ENCODE measurements at regions not wholly inside any gene's neighbourhood (a gene's known extent, or its start where the extent isn't known, plus 50 kb on each side); places are given as distances from the start of the nearest gene placed in this dataset.
A peak's percentile ranks its signal among the peaks of the same experiment; 100 is the strongest.
"Not testable (repeated sequence)": the region's sequence is repeated elsewhere in the genome, so short reads cannot be mapped to it uniquely, and the experiment has no call there.

GRCh38 chr6:14406614-14407331 is 289.2 kb downstream of the CD83 start:
- no peak for DNase-seq

- no peak for DNase-seq
These were observed 290.9 kb downstream of the CD83 start for GRCh38 chr6:14408446-14408845.

GRCh38 chr6:14412026-14412425 is 294.5 kb downstream of the CD83 start:
- no peak for DNase-seq

DNA sequence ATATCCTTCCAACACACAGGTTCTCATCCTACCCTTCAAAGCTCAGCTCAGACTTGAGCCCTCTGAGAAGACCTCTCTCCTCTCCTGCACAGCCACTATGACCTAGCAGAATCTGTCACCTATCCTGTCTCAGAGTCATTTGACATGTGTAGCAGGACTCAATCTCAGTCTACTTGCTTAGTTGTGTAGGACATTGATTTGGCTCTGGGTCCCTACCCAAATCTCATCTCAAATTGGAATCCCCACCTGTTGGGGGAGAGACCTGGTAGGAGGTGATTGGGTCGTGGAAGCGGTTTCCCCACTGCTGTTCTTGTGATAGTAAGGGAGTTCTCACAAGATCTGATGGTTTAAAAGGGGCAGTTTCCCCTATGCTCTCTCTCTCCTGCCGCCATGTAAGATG is 297.9 kb downstream of the CD83 start:
- no peak for DNase-seq

GRCh38 chr6:14417377-14417776 is 299.8 kb downstream of the CD83 start:
- no peak for DNase-seq

GRCh38 chr6:14419224-14419623 is 301.7 kb downstream of the CD83 start:
- DNase-seq = not testable (repeated sequence)

DNA sequence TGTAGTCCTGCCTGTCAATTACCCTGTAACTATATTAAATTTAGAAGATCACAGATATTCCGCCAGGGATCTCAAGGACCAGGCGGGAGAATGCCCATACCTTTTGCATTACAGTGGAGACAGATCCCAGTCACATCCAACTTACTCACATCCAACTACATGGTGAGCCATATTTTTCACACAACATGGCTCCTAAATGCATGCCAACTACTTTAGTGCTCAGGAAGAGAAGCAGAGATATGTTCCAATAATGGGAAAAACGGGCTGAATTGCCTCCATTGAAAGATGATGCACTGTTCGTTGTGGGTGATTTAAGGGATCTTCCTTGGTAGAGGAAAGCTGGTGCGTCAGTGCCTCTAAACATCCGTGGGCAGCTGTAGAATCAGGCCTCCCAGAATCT is 304.5 kb downstream of the CD83 start:
- DNase-seq = no peak

DNA sequence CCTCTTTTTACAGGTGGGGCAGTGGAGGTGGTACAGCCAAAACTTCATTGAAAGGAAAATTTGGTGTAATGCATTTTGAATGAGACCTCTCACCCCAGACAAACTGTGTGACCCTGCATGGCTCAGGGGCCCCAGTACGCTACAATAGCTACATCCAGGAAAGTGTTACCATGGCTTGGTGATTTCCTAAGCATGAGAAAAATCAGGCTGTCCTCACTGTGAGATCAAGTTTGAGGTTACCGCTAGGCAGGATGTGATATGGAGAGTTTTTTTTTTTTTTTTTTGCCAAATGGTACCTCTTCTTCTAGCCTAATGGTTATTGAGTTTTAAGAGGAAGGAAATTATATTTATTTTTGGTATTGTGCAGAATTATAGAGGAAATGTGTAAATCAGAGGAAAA is 305.3 kb downstream of the CD83 start:
- DNase-seq = no peak

DNA sequence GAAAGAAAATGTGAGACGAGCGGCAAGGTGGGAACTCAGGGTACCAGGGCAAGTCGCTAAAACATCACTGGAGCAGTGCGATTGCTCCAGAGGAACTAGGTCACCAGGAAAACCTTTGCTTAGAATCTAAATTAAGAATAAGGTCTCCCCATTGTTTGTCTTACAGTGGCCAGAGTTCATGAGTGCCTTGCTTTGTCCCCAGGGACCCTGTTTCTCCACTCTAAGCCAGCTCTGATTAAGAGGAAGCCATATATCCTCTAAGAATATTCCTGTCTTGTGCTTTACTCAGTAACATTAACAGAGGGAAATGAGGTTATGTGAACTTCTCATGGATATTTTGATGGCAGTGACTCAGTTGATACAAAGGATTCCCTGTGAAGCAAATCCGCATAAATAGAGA is 305.8 kb downstream of the CD83 start:
- DNase-seq = no peak

GRCh38 chr6:14423955-14424354 is 306.4 kb downstream of the CD83 start:
- no peak for DNase-seq

DNA sequence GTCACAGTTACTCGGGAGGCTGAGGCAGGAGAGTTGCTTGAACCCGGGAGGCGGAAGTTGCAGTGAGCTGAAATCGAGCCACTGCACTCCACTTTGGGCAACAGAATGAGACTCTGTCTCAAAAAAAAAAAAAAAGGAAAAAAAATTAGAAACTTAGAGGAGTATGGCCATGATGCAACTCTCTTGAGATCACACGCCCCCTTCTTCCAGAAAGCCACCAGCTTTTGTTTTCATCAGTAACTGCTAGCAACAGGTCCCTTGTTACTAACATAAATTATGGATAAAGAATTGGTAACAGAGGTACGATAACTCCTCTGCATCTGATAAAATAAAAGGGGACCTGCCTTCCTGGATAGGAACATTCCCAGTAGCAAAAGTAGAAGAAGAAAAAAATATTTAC is 308.2 kb downstream of the CD83 start:
- DNase-seq = no peak

GRCh38 chr6:14426281-14426680 is 308.7 kb downstream of the CD83 start:
- DNase-seq = no peak

GRCh38 chr6:14428269-14428668 is 310.7 kb downstream of the CD83 start:
- DNase-seq = no peak

DNA sequence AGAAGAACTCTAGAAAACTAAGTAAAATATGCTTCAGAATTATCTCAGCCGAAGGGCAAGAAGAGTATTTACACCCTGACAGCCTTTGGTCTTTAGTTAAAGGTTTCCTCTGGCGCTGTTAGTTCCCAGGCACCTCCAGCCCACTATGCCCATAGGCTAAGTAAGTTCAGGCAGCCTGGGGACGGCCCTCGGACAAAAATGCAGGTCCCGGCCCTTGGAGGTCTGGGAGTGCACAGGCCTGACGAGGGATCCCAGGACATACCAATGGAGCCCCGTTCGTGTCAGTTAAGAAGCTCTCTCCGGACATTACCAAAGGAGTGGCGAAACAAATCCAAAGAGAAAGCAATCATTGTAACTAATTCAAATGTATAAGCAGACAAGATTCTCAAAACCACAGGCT is 311.8 kb downstream of the CD83 start:
- DNase-seq = no peak

DNA sequence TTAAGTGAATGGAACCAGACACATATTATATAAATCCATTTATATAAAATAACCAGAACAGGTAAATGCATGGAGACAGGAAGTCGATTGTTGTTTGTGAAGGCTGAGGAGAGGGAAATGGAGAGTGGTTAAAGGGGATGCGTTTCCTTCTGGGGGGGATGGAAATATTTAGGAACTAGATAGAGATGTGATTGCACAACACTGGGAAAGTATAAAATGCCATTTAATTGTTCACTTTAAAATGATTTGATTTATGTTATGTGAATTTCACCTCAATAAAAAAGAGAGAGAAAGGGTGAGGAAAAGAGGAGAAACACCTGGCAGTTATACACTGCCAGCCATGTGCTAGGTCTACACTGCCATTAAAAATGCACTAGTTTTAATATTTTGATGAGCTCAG is 312.6 kb downstream of the CD83 start:
- DNase-seq = no peak

DNA sequence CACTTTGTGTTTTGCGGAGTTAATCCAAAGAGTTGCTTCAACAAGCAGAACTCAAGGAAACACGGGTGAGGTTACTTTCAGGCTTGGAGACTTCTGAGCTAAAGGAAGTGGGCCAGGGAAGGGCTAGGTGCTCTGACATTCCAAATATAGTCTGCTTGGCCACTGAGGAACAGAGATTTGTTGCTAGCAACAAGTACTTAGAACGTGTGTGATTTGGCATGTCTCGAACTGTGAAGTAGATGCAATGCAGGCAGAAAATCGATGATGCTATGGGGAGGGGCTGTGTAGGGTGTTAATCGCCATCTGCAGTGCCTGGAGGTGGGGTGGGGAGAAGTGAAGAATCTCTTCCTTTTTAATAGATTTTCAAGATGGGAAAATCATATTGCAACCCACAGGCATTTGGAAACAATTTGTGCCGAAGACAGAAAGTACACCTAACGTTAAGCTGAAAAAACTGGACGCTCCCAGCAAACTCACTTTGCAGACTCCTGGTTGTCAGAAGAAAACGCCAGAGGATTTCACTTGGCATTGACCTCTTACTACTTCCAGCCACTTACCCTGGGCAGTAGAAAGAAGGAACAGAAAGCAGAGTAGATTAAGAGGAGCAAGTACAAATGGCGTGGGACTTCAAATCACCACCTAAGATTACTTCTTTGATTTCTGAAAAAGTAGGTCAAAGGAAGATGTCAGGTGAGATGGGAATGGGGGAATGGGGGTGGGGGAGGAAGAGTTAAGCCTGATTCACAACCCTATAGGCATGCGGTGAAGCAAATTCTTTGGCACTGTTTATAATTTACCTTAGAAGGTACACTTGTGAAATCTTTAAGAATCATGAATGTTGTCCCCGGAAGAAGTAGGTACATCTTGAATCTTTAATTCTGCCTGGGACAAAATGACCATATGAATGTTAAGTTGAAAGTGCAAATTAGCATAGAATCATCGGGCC is 314.1 kb downstream of the CD83 start:
- DNase-seq = peak; percentile 20

GRCh38 chr6:14434916-14435690 is 317.5 kb downstream of the CD83 start:
- no peak for DNase-seq

- DNase-seq = no peak
These were observed 319.1 kb downstream of the CD83 start for GRCh38 chr6:14436592-14437132.

DNA sequence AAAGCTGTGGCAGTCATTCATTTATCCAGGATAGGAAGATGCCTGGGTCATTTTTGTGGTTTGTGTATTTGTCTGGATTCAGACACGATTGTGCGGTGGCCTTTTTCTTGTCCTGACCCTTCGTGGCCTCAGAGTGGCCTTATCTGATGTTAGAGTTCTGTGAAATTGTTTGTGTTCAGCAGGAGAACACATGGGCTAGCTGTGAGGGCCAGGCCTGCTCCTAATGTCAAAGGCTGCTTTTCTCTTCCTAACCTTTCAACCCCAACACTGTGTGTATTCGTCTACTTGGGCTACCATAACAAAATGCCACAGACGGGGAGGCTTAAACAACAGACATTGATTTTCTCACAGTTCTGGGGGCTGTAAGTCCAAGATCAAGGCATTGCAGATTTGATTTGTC is 321.8 kb downstream of the CD83 start:
- no peak for DNase-seq

GRCh38 chr6:14440215-14440910 is 322.8 kb downstream of the CD83 start:
- no peak for DNase-seq

GRCh38 chr6:14440940-14441781 is 323.6 kb downstream of the CD83 start:
- peak; percentile 16 for DNase-seq

DNA sequence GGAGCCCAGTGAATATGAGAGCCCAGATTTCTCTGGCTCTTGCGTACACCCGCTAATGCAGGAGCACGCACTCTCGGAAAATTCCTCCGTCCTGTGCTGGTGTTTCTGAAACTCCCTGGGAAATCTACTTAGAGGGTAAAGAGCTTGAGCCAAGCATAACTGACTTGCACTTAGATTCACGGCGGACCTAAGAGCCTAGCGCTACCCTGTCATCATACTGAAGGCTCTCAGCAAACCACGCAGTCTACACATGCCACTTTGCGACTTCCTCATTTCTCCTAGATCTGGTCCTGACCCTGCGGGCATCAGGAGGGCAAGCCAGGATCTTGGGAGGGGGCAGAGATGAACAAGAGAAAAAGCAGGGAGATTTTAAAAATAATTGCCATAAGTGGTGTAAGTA is 324.7 kb downstream of the CD83 start:
- no peak for DNase-seq
